Activated T-cell treated with anti-CD3 and anti-CD28 coated beads, Interleukin-2, amount 50 U/mL, for 4 hours (primary cell): ENCODE measurements at regions not wholly inside any gene's neighbourhood (a gene's known extent, or its start where the extent isn't known, plus 50 kb on each side); places are given as distances from the start of the nearest gene placed in this dataset.
"Not testable (repeated sequence)": the region's sequence is repeated elsewhere in the genome, so short reads cannot be mapped to it uniquely, and the experiment has no call there.

Source experiments
- ATAC-seq, 2 donors: fragments of 200-7000 bp; cut with Tn5 transposase; one replicate each; pipeline ENCODE4 v1.10.0; 2021
- DNase-seq: peaks from one replicate; pipeline ENCODE4 v3.0.0-alpha.2; 2020
- H3K27me3 Mint-ChIP-seq: one replicate; pipeline ENCODE4 v1.8.0; 2021; ENCODE audit warnings: low read depth, mixed read lengths
- H3K36me3 Mint-ChIP-seq: one replicate; pipeline ENCODE4 v1.8.0; 2022; ENCODE audit warnings: mixed read lengths; ENCODE audit not compliant: insufficient read depth
- H3K4me1 Mint-ChIP-seq: one replicate; pipeline ENCODE4 v1.8.0; 2021; ENCODE audit warnings: low read depth, mixed read lengths
- H3K4me3 Mint-ChIP-seq: one replicate; pipeline ENCODE4 v1.8.0; 2021; ENCODE audit warnings: mild to moderate bottlenecking, moderate library complexity, mixed read lengths
- H3K9me3 Mint-ChIP-seq: one replicate; pipeline ENCODE4 v1.8.0; 2021; ENCODE audit warnings: mixed read lengths

- H3K9me3 Mint-ChIP-seq: peaks cover 69% of the 10 kb centered on the region
- no peak for ATAC-seq
- no peak overlapping the region for H3K4me3 Mint-ChIP-seq
- H3K4me1 Mint-ChIP-seq: no peaks in the 10 kb centered on the region
- no peaks in the 10 kb centered on the region for H3K36me3 Mint-ChIP-seq
- no peak for DNase-seq
- H3K27me3 Mint-ChIP-seq: no peaks in the 10 kb centered on the region
These were observed 422.2 kb upstream of the SGO1 start for GRCh38 chr3:20608054-20608738.

GRCh38 chr3:20604659-20605058, 418.7 kb upstream of the SGO1 start:
- Mint-ChIP-seq H3K4me1 (no peaks in the 10 kb centered on the region), H3K9me3 (peaks cover 54% of the 10 kb centered on the region), H3K4me3 (no peak overlapping the region), H3K36me3 (no peaks in the 10 kb centered on the region), H3K27me3 (no peaks in the 10 kb centered on the region)
- DNase-seq (no peak), ATAC-seq (no peak)

- DNase-seq (no peak), ATAC-seq (no peak)
- Mint-ChIP-seq H3K36me3 (no peaks in the 10 kb centered on the region), H3K27me3 (no peaks in the 10 kb centered on the region), H3K4me1 (no peaks in the 10 kb centered on the region), H3K4me3 (no peak overlapping the region), H3K9me3 (peaks cover 32% of the 10 kb centered on the region)
These were observed 403.3 kb upstream of the SGO1 start for GRCh38 chr3:20589275-20589674.

- Mint-ChIP-seq H3K9me3 (peaks cover 31% of the 10 kb centered on the region), H3K36me3 (no peaks in the 10 kb centered on the region), H3K4me1 (no peaks in the 10 kb centered on the region), H3K4me3 (no peak overlapping the region), H3K27me3 (no peaks in the 10 kb centered on the region)
- ATAC-seq: no peak
- DNase-seq: no peak
These were observed 402.8 kb upstream of the SGO1 start for GRCh38 chr3:20588781-20589180.

GRCh38 chr3:20583648-20584047, 397.6 kb upstream of the SGO1 start:
- H3K27me3 Mint-ChIP-seq: no peaks in the 10 kb centered on the region
- H3K36me3 Mint-ChIP-seq: no peaks in the 10 kb centered on the region
- ATAC-seq (no peak), DNase-seq (no peak)
- H3K4me1 Mint-ChIP-seq: no peaks in the 10 kb centered on the region
- peaks cover 4% of the 10 kb centered on the region for H3K9me3 Mint-ChIP-seq
- no peak overlapping the region for H3K4me3 Mint-ChIP-seq

- no peaks in the 10 kb centered on the region for H3K27me3 Mint-ChIP-seq
- DNase-seq (no peak), ATAC-seq (no peak)
- no peaks in the 10 kb centered on the region for H3K36me3 Mint-ChIP-seq
- H3K4me3 Mint-ChIP-seq: no peak overlapping the region
- no peaks in the 10 kb centered on the region for H3K9me3 Mint-ChIP-seq
- no peaks in the 10 kb centered on the region for H3K4me1 Mint-ChIP-seq
These were observed 390.2 kb upstream of the SGO1 start for GRCh38 chr3:20576228-20576627.

- Mint-ChIP-seq H3K4me1 (no peaks in the 10 kb centered on the region), H3K9me3 (peaks cover 5% of the 10 kb centered on the region), H3K4me3 (no peak overlapping the region), H3K27me3 (no peaks in the 10 kb centered on the region), H3K36me3 (no peaks in the 10 kb centered on the region)
- ATAC-seq: no peak
- no peak for DNase-seq
These were observed 389.1 kb upstream of the SGO1 start for GRCh38 chr3:20575146-20575545.

GRCh38 chr3:20574746-20575145, 388.7 kb upstream of the SGO1 start:
- Mint-ChIP-seq H3K9me3 (peaks cover 5% of the 10 kb centered on the region), H3K27me3 (no peaks in the 10 kb centered on the region), H3K4me1 (no peaks in the 10 kb centered on the region), H3K36me3 (no peaks in the 10 kb centered on the region), H3K4me3 (no peak overlapping the region)
- DNase-seq (no peak), ATAC-seq (no peak)

- no peaks in the 10 kb centered on the region for H3K4me1 Mint-ChIP-seq
- peaks cover 5% of the 10 kb centered on the region for H3K9me3 Mint-ChIP-seq
- ATAC-seq (no peak), DNase-seq (no peak)
- H3K27me3 Mint-ChIP-seq: no peaks in the 10 kb centered on the region
- H3K4me3 Mint-ChIP-seq: no peak overlapping the region
- H3K36me3 Mint-ChIP-seq: no peaks in the 10 kb centered on the region
These were observed 387.2 kb upstream of the SGO1 start for GRCh38 chr3:20573175-20573574.

- Mint-ChIP-seq H3K9me3 (peaks cover 5% of the 10 kb centered on the region), H3K4me1 (no peaks in the 10 kb centered on the region), H3K27me3 (no peaks in the 10 kb centered on the region), H3K36me3 (no peaks in the 10 kb centered on the region), H3K4me3 (no peak overlapping the region)
- ATAC-seq (no peak), DNase-seq (no peak)
These were observed 386.5 kb upstream of the SGO1 start for GRCh38 chr3:20572473-20572872.

- Mint-ChIP-seq H3K36me3 (no peaks in the 10 kb centered on the region), H3K4me3 (no peak overlapping the region), H3K4me1 (no peaks in the 10 kb centered on the region), H3K9me3 (peaks cover 8% of the 10 kb centered on the region), H3K27me3 (no peaks in the 10 kb centered on the region)
- ATAC-seq (no peak), DNase-seq (no peak)
These were observed 383.3 kb upstream of the SGO1 start for GRCh38 chr3:20569310-20569709.

- Mint-ChIP-seq H3K9me3 (peaks cover 7% of the 10 kb centered on the region), H3K36me3 (no peaks in the 10 kb centered on the region), H3K4me1 (no peaks in the 10 kb centered on the region), H3K4me3 (no peak overlapping the region), H3K27me3 (no peaks in the 10 kb centered on the region)
- no peak for ATAC-seq
- no peak for DNase-seq
These were observed 379.0 kb upstream of the SGO1 start for GRCh38 chr3:20564966-20565365.

- no peak for DNase-seq
- Mint-ChIP-seq H3K27me3 (no peaks in the 10 kb centered on the region), H3K9me3 (peaks cover 7% of the 10 kb centered on the region), H3K4me3 (no peak overlapping the region), H3K4me1 (no peaks in the 10 kb centered on the region), H3K36me3 (no peaks in the 10 kb centered on the region)
- ATAC-seq: no peak
These were observed 378.0 kb upstream of the SGO1 start for GRCh38 chr3:20563985-20564384.

- H3K4me3 Mint-ChIP-seq: no peak overlapping the region
- no peaks in the 10 kb centered on the region for H3K27me3 Mint-ChIP-seq
- no peaks in the 10 kb centered on the region for H3K36me3 Mint-ChIP-seq
- H3K9me3 Mint-ChIP-seq: peaks cover 7% of the 10 kb centered on the region
- ATAC-seq (no peak), DNase-seq (no peak)
- H3K4me1 Mint-ChIP-seq: no peaks in the 10 kb centered on the region
These were observed 377.2 kb upstream of the SGO1 start for GRCh38 chr3:20563251-20563650.

GRCh38 chr3:20561166-20561565, 375.2 kb upstream of the SGO1 start:
- DNase-seq (no peak), ATAC-seq (no peak)
- H3K27me3 Mint-ChIP-seq: no peaks in the 10 kb centered on the region
- H3K4me3 Mint-ChIP-seq: no peak overlapping the region
- H3K4me1 Mint-ChIP-seq: no peaks in the 10 kb centered on the region
- peaks cover 3% of the 10 kb centered on the region for H3K9me3 Mint-ChIP-seq
- no peaks in the 10 kb centered on the region for H3K36me3 Mint-ChIP-seq

- not testable (repeated sequence) for DNase-seq, ATAC-seq, H3K27me3 Mint-ChIP-seq, H3K36me3 Mint-ChIP-seq, H3K4me1 Mint-ChIP-seq, H3K9me3 Mint-ChIP-seq, H3K4me3 Mint-ChIP-seq
These were observed 374.4 kb upstream of the SGO1 start for GRCh38 chr3:20560446-20560845.
